IMR-90 (cell line): ENCODE measurements at regions not wholly inside any gene's neighbourhood (a gene's known extent, or its start where the extent isn't known, plus 50 kb on each side); places are given as distances from the start of the nearest gene placed in this dataset.

ENCODE experiments used
- ATAC-seq: fragments of 200-7000 bp; cut with Tn5 transposase; 2 replicates; pipeline ENCODE4 v1.9.1; 2020; ENCODE audit warnings: low read depth, mild to moderate bottlenecking, moderate library complexity
- BruUV-seq: library from RNA; stranded (reverse); fragments of 400-500 nt; replicated peaks from 2 replicates; lab custom pipeline; 2021; lab: Mats Ljungman, UMichigan
- CTCF ChIA-PET: fragments of 300-600 bp; formaldehyde crosslinking; extraction: SDS; loops from one replicate; lab custom pipeline; 2021; ENCODE audit warnings: antibody characterized with exemption; lab: Yijun Ruan, JAX
- POLR2A ChIA-PET: fragments of 300-600 bp; sonication (Branson Sonifier 250); formaldehyde crosslinking; loops from one replicate; lab custom pipeline; 2022; ENCODE audit warnings: antibody characterized with exemption; ENCODE audit not compliant: unreplicated experiment; lab: Charles Lee
- DNase-seq: peaks from one replicate; pipeline ENCODE4 v3.0.0; 2013
- H2AFZ ChIP-seq: replicated peaks from 2 replicates; pipeline ENCODE3; 2013; ENCODE audit warnings: low read length, mild to moderate bottlenecking; ENCODE audit not compliant: poor library complexity
- H2AK5ac ChIP-seq: 2 replicates; pipeline ENCODE4 v1.6.1; 2013; ENCODE audit warnings: low read depth, low read length, inconsistent platforms
- H2AK9ac ChIP-seq: replicated peaks from 2 replicates; pipeline ENCODE3; 2013; ENCODE audit warnings: mild to moderate bottlenecking, low read depth, low read length, moderate library complexity; ENCODE audit not compliant: poor library complexity
- H2BK120ac ChIP-seq: 2 replicates; pipeline ENCODE4 v1.6.1; 2013; ENCODE audit warnings: low read depth, low read length, inconsistent platforms
- H2BK15ac ChIP-seq: 3 replicates; pipeline ENCODE4 v1.6.1; 2013; ENCODE audit warnings: low read depth, low read length, inconsistent platforms
- H2BK20ac ChIP-seq: 2 replicates; pipeline ENCODE4 v1.6.1; 2013; ENCODE audit warnings: low read depth, mild to moderate bottlenecking, inconsistent platforms, low read length, moderate library complexity
- H2BK5ac ChIP-seq: 2 replicates; pipeline ENCODE4 v1.6.1; 2013; ENCODE audit warnings: mild to moderate bottlenecking, low read depth, low read length, inconsistent platforms; ENCODE audit not compliant: poor library complexity, severe bottlenecking
- H3K14ac ChIP-seq: replicated peaks from 2 replicates; pipeline ENCODE4 v1.6.1; 2013; ENCODE audit warnings: low read depth, low read length, inconsistent platforms
- H3K18ac ChIP-seq: 2 replicates; pipeline ENCODE4 v1.6.1; 2013; ENCODE audit warnings: low read depth, low read length, control low read depth
- H3K23ac ChIP-seq: 2 replicates; pipeline ENCODE4 v1.6.1; 2013; ENCODE audit warnings: low read depth, low read length, inconsistent platforms
- H3K27ac ChIP-seq: 2 replicates; pipeline ENCODE4 v1.5.1; 2013; ENCODE audit warnings: mild to moderate bottlenecking, control low read depth, low read length; ENCODE audit not compliant: insufficient read depth
- H3K27me3 ChIP-seq: 2 replicates; pipeline ENCODE4 v1.6.1; 2013; ENCODE audit warnings: low read length; ENCODE audit not compliant: control insufficient read depth, insufficient read depth
- H3K36me3 ChIP-seq: 2 replicates; pipeline ENCODE4 v1.6.1; 2013; ENCODE audit warnings: low read length, mixed read lengths; ENCODE audit not compliant: control insufficient read depth, insufficient read depth
- H3K4ac ChIP-seq: 2 replicates; pipeline ENCODE4 v1.6.1; 2013; ENCODE audit warnings: low read depth, low read length, inconsistent platforms
- H3K4me1 ChIP-seq: 2 replicates; pipeline ENCODE4 v1.6.1; 2013; ENCODE audit warnings: low read length, mixed read lengths; ENCODE audit not compliant: control insufficient read depth, insufficient read depth
- H3K4me2 ChIP-seq: 2 replicates; pipeline ENCODE4 v1.6.1; 2013; ENCODE audit warnings: low read depth, mild to moderate bottlenecking, control low read depth, low read length, moderate library complexity
- H3K4me3 ChIP-seq: 2 replicates; pipeline ENCODE4 v1.5.1; 2013; ENCODE audit warnings: low read depth, mild to moderate bottlenecking, control low read depth, low read length, moderate library complexity; ENCODE audit not compliant: insufficient read depth
- H3K56ac ChIP-seq: 2 replicates; pipeline ENCODE4 v1.6.1; 2013; ENCODE audit warnings: low read length, inconsistent platforms; ENCODE audit not compliant: insufficient read depth; ENCODE audit errors: extremely low read depth
- H3K79me1 ChIP-seq, 2 experiments: 2 replicates each; pipeline ENCODE4 v1.6.1; 2013; ENCODE audit warnings: low read length in 2 of 2, inconsistent platforms in 1 of 2, low read depth in 1 of 2
- H3K9ac ChIP-seq: 2 replicates; pipeline ENCODE4 v1.6.1; 2013; ENCODE audit warnings: low read depth, low read length, control low read depth
- H3K9me1 ChIP-seq: 2 replicates; pipeline ENCODE4 v1.6.1; 2013; ENCODE audit warnings: low read length, inconsistent platforms; ENCODE audit not compliant: insufficient read depth
- H3K9me3 ChIP-seq: 2 replicates; pipeline ENCODE4 v1.6.1; 2013; ENCODE audit warnings: low read length; ENCODE audit not compliant: control insufficient read depth, insufficient read depth
- H4K20me1 ChIP-seq: 2 replicates; pipeline ENCODE4 v1.6.1; 2013; ENCODE audit warnings: low read length, inconsistent platforms; ENCODE audit not compliant: insufficient read depth
- H4K5ac ChIP-seq: 2 replicates; pipeline ENCODE4 v1.6.1; 2013; ENCODE audit warnings: mild to moderate bottlenecking, low read depth, low read length, control low read depth
- H4K8ac ChIP-seq, 2 experiments: 2 replicates each; pipeline ENCODE4 v1.6.1; 2013; ENCODE audit warnings: low read depth in 2 of 2, low read length in 2 of 2, control low read depth in 1 of 2, inconsistent platforms in 1 of 2
- H4K91ac ChIP-seq: 2 replicates; pipeline ENCODE4 v1.6.1; 2013; ENCODE audit warnings: low read depth, low read length, inconsistent platforms; ENCODE audit not compliant: insufficient read depth
- MAFK ChIP-seq: IDR thresholded peaks from 2 replicates; pipeline ENCODE4 v1.6.1; 2012; ENCODE audit warnings: low read depth, low read length, improper control_type of control experiment
- RFX5 ChIP-seq: IDR thresholded peaks from 2 replicates; pipeline ENCODE4 v1.8.0; 2012; ENCODE audit warnings: low read depth, mild to moderate bottlenecking, low read length, moderate library complexity
- SMC3 ChIP-seq: fragments of 150-350 bp; IDR thresholded peaks from 2 replicates; pipeline ENCODE4 v1.6.1; 2016; ENCODE audit warnings: low read depth, mild to moderate bottlenecking, antibody characterized with exemption, low read length, moderate library complexity
- dilution Hi-C: fragments of 300-500 bp; cut with HindIII; formaldehyde crosslinking; loops from one replicate; pipeline ENCODE4 v1.14.3; 2018; ENCODE audit warnings: low sequenced_read_pairs; ENCODE audit not compliant: unreplicated experiment
- in situ Hi-C: fragments of 300-500 bp; cut with MboI; formaldehyde crosslinking; loops from 3 replicates; pipeline ENCODE4 v1.14.3; 2019; ENCODE audit warnings: low sequenced_read_pairs, inconsistent platforms, mixed read lengths
- intact Hi-C: fragments of 100-400 bp; cut with micrococcal nuclease; formaldehyde crosslinking; loops from 2 replicates; pipeline ENCODE4 v1.10.0; 2022

- Histone ChIP-seq H4K5ac (no peak overlapping the region), H3K4me3 (no peak overlapping the region), H3K79me1 (peaks cover 0 to 4% of the 10 kb centered on the region in 2 experiments; a peak in 3 of 4 replicates), H3K9ac (no peak overlapping the region), H3K27me3 (no peaks in the 10 kb centered on the region), H2BK120ac (no peak overlapping the region), H3K18ac (no peak overlapping the region), H3K36me3 (no peaks in the 10 kb centered on the region), H3K14ac (no peak overlapping the region), H3K4me2 (no peak overlapping the region), H2BK20ac (no peak overlapping the region), H4K8ac (no peak overlapping the region), H2AFZ (no peak overlapping the region), H3K56ac (no peak overlapping the region), H3K4me1 (peaks cover 3% of the 10 kb centered on the region), H3K9me3 (no peaks in the 10 kb centered on the region), H2AK9ac (no peak overlapping the region), H2BK15ac (0 out of 3 replicates have a peak overlapping the region, but pooled peaks have one; percentile 26), H3K4ac (no peak overlapping the region), H2BK5ac (no peak overlapping the region), H4K20me1 (no peaks in the 10 kb centered on the region), H2AK5ac (no peak overlapping the region), H3K23ac (no peak overlapping the region), H3K27ac (no peak overlapping the region), H3K9me1 (0 out of 2 replicates have a peak, but pooled peaks cover 2% of the 10 kb centered on the region), H4K91ac (no peak overlapping the region)
- ChIA-PET POLR2A (no interaction called here), CTCF (no interaction called here)
- no peak for DNase-seq
- dilution Hi-C loops (loop anchor here (25.0 kb wide), 1 partner anchor 418 kb away; no protein-coding TSS in a partner anchor), intact Hi-C loops (no loop called here), in situ Hi-C loops (no loop called here)
- no peak for ATAC-seq
- TF ChIP-seq SMC3 (no peak), RFX5 (no peak), MAFK (peak; percentile 69)
- no TSS peak for BruUV-seq
Observed at GRCh38 chr3:64455351-64455750, 230.1 kb upstream of the PRICKLE2 start.
